ENCODE measurements at regions not wholly inside any gene's neighbourhood (a gene's known extent, or its start where the extent isn't known, plus 50 kb on each side); places are given as distances from the start of the nearest gene placed in this dataset.

GRCh38 chr13:108156749-108157148 lies 58.6 kb downstream of the LIG4 start:
- no peak for DNase-seq

GRCh38 chr13:108155185-108156106 lies 59.9 kb downstream of the LIG4 start:
- peak; percentile 58 for DNase-seq

- DNase-seq = no peak
Measured at GRCh38 chr13:108154421-108154858, 60.9 kb downstream of the LIG4 start.

- DNase-seq = no peak
Measured at GRCh38 chr13:108146642-108147041, 68.7 kb downstream of the LIG4 start.

- DNase-seq = no peak
Measured at GRCh38 chr13:108142702-108143436, 72.5 kb downstream of the LIG4 start.

- no peak for DNase-seq
Measured at GRCh38 chr13:108137176-108137575, 78.2 kb downstream of the LIG4 start.

- no peak for DNase-seq
Measured at GRCh38 chr13:108127406-108127805, 87.9 kb downstream of the LIG4 start.

- no peak for DNase-seq
Measured at GRCh38 chr13:108126056-108126455, 89.3 kb downstream of the LIG4 start.

DNA sequence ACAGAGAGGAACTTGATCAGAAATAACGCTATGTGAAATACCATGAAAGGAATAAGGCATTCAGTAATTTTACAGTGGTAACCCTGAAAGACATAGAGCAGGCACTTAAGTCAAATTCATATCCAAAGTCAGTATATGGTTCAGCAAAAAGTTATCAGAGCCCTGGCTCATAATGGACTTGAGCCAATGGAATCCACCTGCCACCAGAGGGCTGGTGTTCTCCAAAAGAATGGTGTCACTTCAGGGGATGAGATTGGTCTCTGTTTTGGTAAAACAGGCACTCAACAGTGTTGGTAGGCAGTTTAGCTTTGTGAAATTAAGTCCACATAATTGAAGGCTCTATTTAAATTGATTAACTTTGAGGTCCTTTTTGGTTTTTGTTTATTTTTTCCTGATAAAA lies 93.9 kb downstream of the LIG4 start:
- peak; percentile 19 for DNase-seq

- DNase-seq = peak; percentile 73
Measured at GRCh38 chr13:108120856-108121255, 94.5 kb downstream of the LIG4 start.

- DNase-seq = peak; percentile 92
Measured at GRCh38 chr13:108120302-108120701, 95.0 kb downstream of the LIG4 start.

DNA sequence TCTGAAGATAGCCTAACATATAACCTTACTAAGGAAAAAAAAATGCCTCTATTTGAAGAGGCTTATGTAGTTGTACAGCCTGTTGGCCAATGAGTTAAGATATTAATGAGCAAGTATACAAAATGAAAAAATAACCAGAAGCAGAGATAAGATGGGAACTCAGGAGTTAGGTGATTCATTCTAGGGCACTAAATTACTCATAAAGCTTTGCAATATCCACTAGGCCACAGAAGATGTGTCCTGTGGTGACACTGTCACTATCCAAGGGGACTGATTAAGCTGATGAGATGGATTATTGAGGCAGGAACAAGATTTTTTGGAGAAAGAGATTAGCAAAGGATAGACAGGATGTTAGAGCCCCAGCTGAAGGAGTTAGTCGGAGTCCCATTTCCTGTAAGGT lies 99.6 kb downstream of the LIG4 start:
- DNase-seq = no peak

GRCh38 chr13:108113407-108113806 lies 101.9 kb downstream of the LIG4 start:
- DNase-seq = no peak

DNA sequence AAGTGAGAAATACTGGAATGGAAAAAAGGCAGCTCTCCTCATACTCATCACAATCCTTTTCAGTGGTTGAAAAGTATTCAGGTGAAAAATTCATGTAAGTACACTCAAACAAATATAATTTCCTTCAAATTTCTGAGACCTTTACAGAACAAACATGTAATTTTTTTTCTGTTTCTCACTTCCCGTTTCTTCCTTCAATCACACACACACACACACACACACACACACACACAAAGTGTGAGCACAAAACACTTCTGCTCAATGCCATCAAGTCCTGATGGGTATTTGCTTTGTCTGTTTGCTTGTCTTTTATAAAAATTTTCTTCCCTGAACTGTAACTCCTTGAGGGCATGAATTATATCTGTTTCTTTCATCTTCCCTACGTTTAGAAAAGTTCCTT lies 110.6 kb downstream of the LIG4 start:
- no peak for DNase-seq

DNA sequence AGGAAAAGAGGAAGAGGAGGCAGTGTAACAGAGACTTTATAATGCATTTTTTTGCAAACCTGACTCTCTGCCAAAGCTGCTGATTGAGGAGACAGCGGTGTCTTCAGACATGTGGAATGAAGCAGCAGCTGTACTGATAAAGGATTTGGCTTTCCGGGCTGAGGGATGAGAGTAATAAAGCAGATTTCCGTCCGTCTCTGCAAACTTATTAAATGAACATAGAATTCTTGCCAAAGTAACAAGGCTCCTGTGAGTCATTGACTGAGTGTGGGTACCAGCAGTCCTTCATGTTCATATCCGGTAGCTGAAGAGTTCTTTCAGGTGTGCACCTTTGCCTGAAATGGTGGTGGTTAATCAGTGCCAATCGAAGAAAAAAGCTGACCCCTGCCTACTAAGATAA lies 112.6 kb downstream of the LIG4 start:
- DNase-seq = no peak

DNA sequence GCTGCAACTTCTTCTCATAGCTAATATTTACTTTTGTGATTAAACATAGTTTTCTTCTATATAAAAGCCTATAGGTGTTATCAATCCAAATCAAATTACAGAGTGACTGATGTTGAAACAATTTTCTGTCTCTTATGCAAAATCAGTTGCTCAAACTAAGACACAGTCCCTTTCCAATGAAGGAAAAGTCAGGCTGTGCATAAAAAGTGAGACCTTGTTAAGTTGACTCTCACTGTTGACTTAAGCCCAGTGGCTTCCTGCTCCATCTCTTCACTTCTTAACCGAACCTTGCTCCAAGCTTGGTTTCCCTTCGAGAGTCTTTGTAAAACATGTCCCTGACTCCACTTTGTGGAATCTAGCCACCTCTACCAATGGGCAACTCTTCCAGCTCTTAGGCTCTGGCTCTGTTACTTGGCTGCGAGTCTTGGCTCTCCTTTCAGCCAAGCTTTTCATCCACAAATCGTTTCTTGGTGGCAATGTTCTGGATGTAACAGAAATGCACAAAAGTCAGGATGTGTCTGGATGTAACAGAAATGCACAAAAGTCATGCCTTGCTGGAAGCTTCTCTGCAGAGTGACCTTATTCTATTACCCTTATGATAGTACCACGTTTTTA lies 118.9 kb downstream of the LIG4 start:
- DNase-seq = no peak

- DNase-seq = no peak
Measured at GRCh38 chr13:108095036-108095435, 120.3 kb downstream of the LIG4 start.

DNA sequence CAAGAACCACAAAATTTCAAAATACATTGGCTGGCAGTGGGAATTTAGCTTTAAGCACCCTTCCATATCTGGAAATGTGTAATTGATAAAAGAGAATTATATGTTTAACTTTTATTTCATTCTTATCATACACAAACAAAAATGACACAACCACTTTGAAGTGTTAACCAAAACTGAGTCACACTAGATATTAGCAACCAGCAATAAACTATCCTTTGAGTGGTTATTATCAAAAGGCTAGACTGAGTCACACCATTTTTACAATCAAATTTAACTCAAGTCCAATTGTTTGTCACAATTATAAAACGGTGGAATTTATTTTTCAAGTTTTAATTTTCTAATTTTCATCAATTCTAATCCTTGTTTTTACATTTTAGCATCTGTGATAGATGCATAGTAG lies 121.7 kb downstream of the LIG4 start:
- DNase-seq = no peak

DNA sequence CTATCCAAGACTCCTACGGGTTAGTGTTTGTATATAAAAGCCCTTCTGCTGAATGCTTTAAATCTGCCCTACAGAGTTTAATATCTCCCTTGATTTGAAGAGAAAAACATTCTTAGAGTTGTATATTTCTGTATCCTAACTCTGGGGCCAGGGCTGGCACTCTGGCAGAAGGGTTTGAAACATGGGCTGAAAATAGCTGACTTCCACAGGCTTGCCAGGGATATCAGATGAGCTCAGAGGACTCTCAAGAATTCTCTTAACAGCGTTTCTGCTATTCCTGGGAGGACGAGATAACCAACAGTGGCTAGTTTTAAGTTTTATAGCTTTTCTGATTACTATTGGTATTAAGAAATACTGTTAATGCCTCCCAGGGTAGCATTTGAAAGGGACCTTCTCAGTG lies 127.5 kb downstream of the LIG4 start:
- no peak for DNase-seq

- DNase-seq = no peak
Measured at GRCh38 chr13:108086678-108087077, 128.7 kb downstream of the LIG4 start.

DNA sequence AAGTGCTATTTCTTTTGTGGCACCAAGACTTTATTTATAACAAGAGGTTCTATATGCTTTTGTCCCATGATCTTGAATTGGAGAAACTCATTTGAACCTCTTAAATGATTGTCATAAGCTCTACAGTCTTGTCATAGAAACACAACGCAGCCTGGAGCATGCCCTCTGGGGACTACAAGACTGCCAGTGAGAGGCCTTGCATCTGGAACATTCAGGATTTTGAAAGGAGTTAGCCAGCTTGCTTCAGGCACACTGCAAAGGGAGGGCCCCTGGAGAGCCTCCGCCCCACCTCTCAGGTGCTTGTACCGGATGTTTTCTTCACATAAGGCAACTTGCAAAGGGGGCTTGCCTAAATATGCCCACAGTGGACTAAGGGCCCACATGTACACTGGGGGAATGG lies 130.5 kb downstream of the LIG4 start:
- no peak for DNase-seq

- no peak for DNase-seq
Measured at GRCh38 chr13:108083056-108083455, 132.3 kb downstream of the LIG4 start.

GRCh38 chr13:108082481-108082880 lies 132.9 kb downstream of the LIG4 start:
- no peak for DNase-seq

GRCh38 chr13:108077284-108077683 lies 138.1 kb downstream of the LIG4 start:
- no peak for DNase-seq

Measured in NCI-H748 treated with DMSO at 0.1 percent for 48 hours (cell line).